LNCaP clone FGC (cell line): ENCODE measurements at regions not wholly inside any gene's neighbourhood (a gene's known extent, or its start where the extent isn't known, plus 50 kb on each side); places are given as distances from the start of the nearest gene placed in this dataset.

Experiments used
- DNase-seq: peaks from one replicate; pipeline ENCODE4 v3.0.0-alpha.2; 2011; ENCODE audit warnings: low read depth
- H3K4me3 ChIP-seq: 2 replicates; pipeline ENCODE4 v1.5.1; 2011; ENCODE audit warnings: mild to moderate bottlenecking, low read depth, low read length, control low read depth
- CTCF ChIP-seq: IDR thresholded peaks from 2 replicates; pipeline ENCODE4 v1.5.1; 2012; ENCODE audit warnings: mild to moderate bottlenecking; ENCODE audit not compliant: control insufficient read depth, insufficient read depth; ENCODE audit errors: extremely low read depth

GRCh38 chr6:1240766-1241318 lies 71.1 kb upstream of the FOXQ1 start:
- DNase-seq: no peak
- no peak for TF ChIP-seq CTCF
- no peak overlapping the region for H3K4me3 ChIP-seq

GRCh38 chr6:1239805-1240204 lies 72.1 kb upstream of the FOXQ1 start:
- no peak overlapping the region for H3K4me3 ChIP-seq
- DNase-seq: no peak
- no peak for TF ChIP-seq CTCF

GRCh38 chr6:1238040-1238439 lies 73.9 kb upstream of the FOXQ1 start:
- DNase-seq: no peak
- H3K4me3 ChIP-seq: no peak overlapping the region
- no peak for TF ChIP-seq CTCF

- DNase-seq: no peak
- H3K4me3 ChIP-seq: no peak overlapping the region
- TF ChIP-seq CTCF: no peak
These were observed 74.3 kb upstream of the FOXQ1 start for GRCh38 chr6:1237636-1238035.

GRCh38 chr6:1235825-1236224 lies 76.1 kb upstream of the FOXQ1 start:
- H3K4me3 ChIP-seq: no peak overlapping the region
- DNase-seq: no peak
- no peak for TF ChIP-seq CTCF

GRCh38 chr6:1233924-1234323 lies 78.0 kb upstream of the FOXQ1 start:
- no peak overlapping the region for H3K4me3 ChIP-seq
- no peak for TF ChIP-seq CTCF
- DNase-seq: no peak

- H3K4me3 ChIP-seq: no peak overlapping the region
- no peak for DNase-seq
- no peak for TF ChIP-seq CTCF
These were observed 79.3 kb upstream of the FOXQ1 start for GRCh38 chr6:1232578-1232977.
